K562 (cell line): ENCODE measurements at regions not wholly inside any gene's neighbourhood (a gene's known extent, or its start where the extent isn't known, plus 50 kb on each side); places are given as distances from the start of the nearest gene placed in this dataset.

Experiments
- ATAC-seq: fragments of 200-7000 bp; cut with Tn5 transposase; 3 replicates; pipeline ENCODE4 v1.9.1; 2020; ENCODE audit warnings: moderate library complexity
- BruUV-seq: library from RNA; stranded (reverse); fragments of 400-500 nt; replicated peaks from 2 replicates; lab custom pipeline; 2021; lab: Mats Ljungman, UMichigan
- CTCF ChIA-PET: fragments of 300-600 bp; formaldehyde crosslinking; extraction: SDS; loops from one replicate; lab custom pipeline; 2021; ENCODE audit warnings: low intra/inter-chr PET ratio; lab: Yijun Ruan, JAX
- POLR2A ChIA-PET: fragments of 300-600, 350-650 bp; sonication (Branson Sonifier 250); formaldehyde crosslinking; extraction: SDS; loops from one replicate; lab custom pipeline; 2021; ENCODE audit warnings: antibody characterized with exemption, inconsistent platforms; lab: Yijun Ruan, JAX
- DNase-seq, 4 experiments: peaks; one replicate each; pipeline versions ENCODE4 v3.0.0 to v3.0.0-alpha.2; 2011 to 2018; ENCODE audit warnings: low spot score in 3 of 4, mixed read lengths in 3 of 4; ENCODE audit errors: extremely low read depth in 1 of 4
- FAIRE-seq: peaks from 2 replicates; lab custom pipeline; 2011; peaks lifted over from hg19 to GRCh38; lab: Jason Lieb, UNC
- H2AFZ ChIP-seq: 2 replicates; pipeline ENCODE4 v1.6.0; 2011; ENCODE audit warnings: low read depth, low read length, control low read depth, inconsistent platforms
- H3K27ac ChIP-seq: fragments of 200-600 bp; 3 replicates; pipeline ENCODE4 v1.8.0; 2011; ENCODE audit warnings: low read depth, mild to moderate bottlenecking, control low read depth, inconsistent platforms, low read length, moderate library complexity, mixed read lengths; ENCODE audit errors: extremely low read depth
- H3K27me3 ChIP-seq, 2 experiments: fragments of 300-600 bp in 1 of 2; 2 replicates in 1 of 2; 3 replicates in 1 of 2; pipeline versions ENCODE4 v1.6.0 to v1.8.0; 2011; ENCODE audit warnings: inconsistent platforms in 2 of 2, low read length in 2 of 2, mild to moderate bottlenecking in 1 of 2, mixed read lengths in 1 of 2, moderate library complexity in 1 of 2; ENCODE audit not compliant: control insufficient read depth in 2 of 2, insufficient read depth in 2 of 2
- H3K36me3 ChIP-seq: fragments of 300-600 bp; 3 replicates; pipeline ENCODE4 v1.8.0; 2011; ENCODE audit warnings: mild to moderate bottlenecking, low read length, inconsistent platforms; ENCODE audit not compliant: control insufficient read depth, insufficient read depth
- H3K4me1 ChIP-seq, 2 experiments: fragments of 200-600 bp in 1 of 2; replicated peaks in 1 of 2; 2 replicates in 1 of 2; 3 replicates in 1 of 2; pipeline versions ENCODE4 v1.5.1 to v1.8.0; 2011; ENCODE audit warnings: inconsistent platforms in 2 of 2, low read length in 2 of 2, mild to moderate bottlenecking in 1 of 2, mixed read lengths in 1 of 2, moderate library complexity in 1 of 2; ENCODE audit not compliant: control insufficient read depth in 2 of 2, insufficient read depth in 2 of 2
- H3K4me2 ChIP-seq: 2 replicates; pipeline ENCODE4 v1.6.1; 2011; ENCODE audit warnings: low read length, control low read depth, inconsistent platforms, mixed read lengths; ENCODE audit not compliant: insufficient read depth
- H3K4me3 ChIP-seq: fragments of 200-600 bp; sonication (generic), shearing (Covaris generic); 2 replicates; pipeline ENCODE4 v1.5.1; 2016; ENCODE audit warnings: control low read depth, inconsistent platforms
- H3K79me2 ChIP-seq: fragments of 200-600 bp; 3 replicates; pipeline ENCODE4 v1.8.0; 2011; ENCODE audit warnings: low read length, inconsistent platforms; ENCODE audit not compliant: control insufficient read depth, insufficient read depth
- H3K9ac ChIP-seq, 2 experiments: 2 replicates each; pipeline versions ENCODE4 v1.6.0 to v1.6.1; 2011; ENCODE audit warnings: low read depth in 2 of 2, low read length in 2 of 2, control low read depth in 1 of 2, inconsistent platforms in 1 of 2, mild to moderate bottlenecking in 1 of 2, mixed read lengths in 1 of 2; ENCODE audit not compliant: insufficient read depth in 1 of 2
- H3K9me1 ChIP-seq: one replicate; pipeline ENCODE4 v1.6.0; 2011; ENCODE audit warnings: inconsistent platforms, mild to moderate bottlenecking, low read length, moderate library complexity; ENCODE audit not compliant: control insufficient read depth, insufficient read depth
- H3K9me3 ChIP-seq: replicated peaks from 2 replicates; pipeline ENCODE4 v1.5.1; 2011; ENCODE audit warnings: low read depth, low read length, inconsistent platforms; ENCODE audit not compliant: control insufficient read depth, insufficient read depth
- H4K20me1 ChIP-seq: replicated peaks from 2 replicates; pipeline ENCODE4 v1.6.1; 2011; ENCODE audit warnings: low read length, inconsistent platforms, mixed read lengths; ENCODE audit not compliant: control insufficient read depth, insufficient read depth
- CBX2 ChIP-seq: fragments of 200-600 bp; sonication (generic); IDR thresholded peaks from one replicate; pipeline ENCODE4 v1.6.1; 2012; ENCODE audit warnings: mild to moderate bottlenecking, low read length, inconsistent platforms; ENCODE audit not compliant: insufficient read depth, poor library complexity, severe bottlenecking
- COPS2 ChIP-seq: fragments of 450-650 bp; conservative IDR thresholded peaks from 2 replicates; pipeline ENCODE4 v1.6.1; 2016; ENCODE audit warnings: mild to moderate bottlenecking, moderate library complexity
- EP400 ChIP-seq: fragments of 450-650 bp; IDR thresholded peaks from 2 replicates; pipeline ENCODE4 v1.6.1; 2017; ENCODE audit warnings: antibody characterized with exemption, mild to moderate bottlenecking, moderate library complexity
- FOXK2 ChIP-seq, 2 experiments: fragments of 450-650 bp; IDR thresholded peaks in 1 of 2; conservative IDR thresholded peaks in 1 of 2; 2 replicates each; pipeline ENCODE4 v1.6.1; 2016; ENCODE audit warnings: low read depth in 2 of 2, mild to moderate bottlenecking in 1 of 2
- GTF2E2 ChIP-seq: fragments of 200-800 bp; sonication (Bioruptor generic); IDR thresholded peaks from 2 replicates; pipeline ENCODE4 v1.6.1; 2016; ENCODE audit warnings: missing genetic modification characterization, missing compliant biosample characterization
- HDAC6 ChIP-seq: IDR thresholded peaks from 2 replicates; pipeline ENCODE4 v1.6.1; 2012; ENCODE audit warnings: low read depth, mild to moderate bottlenecking, control low read depth, inconsistent platforms, low read length, moderate library complexity
- PHF20 ChIP-seq: fragments of 450-650 bp; IDR thresholded peaks from 2 replicates; pipeline ENCODE4 v1.6.1; 2018; ENCODE audit not compliant: partially characterized antibody
- STAT5A ChIP-seq: IDR thresholded peaks from 2 replicates; pipeline ENCODE4 v1.6.1; 2012; ENCODE audit warnings: low read length, inconsistent platforms, borderline replicate concordance
- YY1 ChIP-seq, 3 experiments: IDR thresholded peaks; 2 replicates each; pipeline ENCODE4 v1.6.1; 2011; ENCODE audit warnings: low read length in 2 of 3, mild to moderate bottlenecking in 2 of 3, moderate library complexity in 2 of 3, borderline replicate concordance in 1 of 3, control low read depth in 1 of 3, low read depth in 1 of 3; ENCODE audit not compliant: insufficient read depth in 3 of 3, insufficient replicate concordance in 2 of 3, control insufficient read depth in 1 of 3, insufficient read length in 1 of 3; ENCODE audit errors: extremely low read depth in 1 of 3
- ZNF408 ChIP-seq: fragments of 250-450 bp; sonication (Bioruptor Pico); IDR thresholded peaks from 2 replicates; pipeline ENCODE4 v1.4.0; 2020; ENCODE audit warnings: low read depth, mild to moderate bottlenecking, moderate library complexity
- ZNF561 ChIP-seq: fragments of 450-650 bp; formaldehyde crosslinking; conservative IDR thresholded peaks from 2 replicates; pipeline ENCODE4 v1.4.0; 2020; ENCODE audit warnings: mild to moderate bottlenecking, moderate library complexity
- WGBS: fragments of 100-300 bp; shearing (Covaris generic); methylation state at CpG from one replicate; pipeline ENCODE4 v1.1.6; 2016; ENCODE audit warnings: low coverage, mixed read lengths; ENCODE audit not compliant: insufficient coverage; ENCODE audit errors: missing lambda C conversion rate; 5-methylcytosine and 5-hydroxymethylcytosine counted together
- in situ Hi-C: fragments of 300-500 bp; cut with MboI; formaldehyde crosslinking; loops from 4 replicates; pipeline ENCODE4 v1.15.0; 2018; ENCODE audit warnings: inconsistent platforms, mixed read lengths
- intact Hi-C: fragments of 100-400 bp; cut with micrococcal nuclease; formaldehyde crosslinking; loops from 2 replicates; pipeline ENCODE4 v1.14.2; 2022
- TF ChIP-seq, protein P1 (sequence below): fragments of 450-650 bp; formaldehyde crosslinking; IDR thresholded peaks from 2 replicates; pipeline ENCODE4 v1.4.0; 2022; ENCODE audit warnings: mild to moderate bottlenecking, moderate library complexity

DNA sequence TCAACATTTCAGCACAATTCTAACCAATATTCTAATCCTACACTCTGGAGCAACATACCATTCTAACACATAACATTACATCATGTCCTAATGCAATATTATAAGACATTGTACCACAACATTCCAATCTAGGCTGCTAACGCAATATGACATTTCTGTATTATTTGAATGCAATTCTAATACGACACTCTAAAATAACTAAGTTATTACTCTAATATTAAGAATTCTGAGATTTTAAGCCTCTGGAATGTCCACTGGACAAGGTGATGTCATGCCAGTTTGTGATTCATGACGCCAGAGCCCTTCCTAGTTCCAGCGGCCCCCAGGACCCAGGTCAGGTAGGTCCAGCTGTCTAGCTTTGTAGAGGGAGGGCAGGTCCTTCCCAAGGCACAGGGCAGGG is 69.7 kb upstream of the SIRPA start:
- H2AFZ ChIP-seq: no peak overlapping the region

DNA sequence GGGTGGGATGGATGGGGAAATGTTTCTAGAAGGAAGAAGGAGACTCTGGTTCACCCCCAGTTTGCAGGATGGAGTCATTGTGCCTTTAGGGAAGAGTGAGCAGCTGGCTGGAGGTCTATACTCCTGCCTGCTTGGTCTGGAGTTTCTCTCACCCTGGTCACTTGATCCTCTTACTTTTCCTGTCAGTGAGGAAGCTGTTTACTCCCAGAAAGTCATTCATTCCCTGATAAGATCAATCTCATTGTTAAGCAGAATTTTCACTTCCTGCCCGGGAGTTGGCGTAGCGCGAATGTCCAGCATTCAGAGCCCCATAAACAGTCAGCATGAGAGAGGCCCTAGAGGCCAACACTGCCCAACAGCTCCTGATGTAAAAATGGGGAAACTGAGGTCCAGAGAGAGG is 70.4 kb upstream of the SIRPA start:
- no peaks in the 10 kb centered on the region for H3K79me2 ChIP-seq
- ATAC-seq (no peak), DNase-seq (no peak), FAIRE-seq (no peak)
- POLR2A ChIA-PET: no interaction called here
- H3K4me2 ChIP-seq: no peak overlapping the region
- H3K9me1 ChIP-seq: no peaks in the 10 kb centered on the region
- H3K4me3 ChIP-seq: no peak overlapping the region
- intact Hi-C loops: no loop called here
- no peaks in the 10 kb centered on the region for H3K36me3 ChIP-seq
- H3K9ac ChIP-seq: no peak overlapping the region
- 0% methylated on average over 4 of the region's 4 CpGs for WGBS
- no peaks in the 10 kb centered on the region for H3K9me3 ChIP-seq
- in situ Hi-C loops: no loop called here
- no peak overlapping the region for H2AFZ ChIP-seq
- CTCF ChIA-PET: no interaction called here
- TF ChIP-seq FOXK2 (conservative IDR thresholded peaks at IDR 0.05 in 1 of 2, IDR thresholded peaks at IDR 0.05 in 1 of 2; ENCODE audit: low read depth in 2 of 2) (no peak), PHF20 (no peak), YY1 (IDR thresholded peaks at IDR 0.05; ENCODE audit: borderline replicate concordance in 1 of 3, control insufficient read depth in 1 of 3, extremely low read depth in 1 of 3, insufficient read depth in 3 of 3, insufficient read length in 1 of 3, insufficient replicate concordance in 2 of 3, low read depth in 1 of 3, low read length in 2 of 3) (no peak), GTF2E2 (no peak), STAT5A (no peak)
- H4K20me1 ChIP-seq: no peaks in the 10 kb centered on the region
- no peak overlapping the region for H3K27ac ChIP-seq
- BruUV-seq: no TSS peak
- H3K27me3 ChIP-seq: no peaks in the 10 kb centered on the region
- no peaks in the 10 kb centered on the region for H3K4me1 ChIP-seq

More for the DNA sequence above, 69.7 kb upstream of the SIRPA start:
- no peak for DNase-seq
- H3K9me1 ChIP-seq: no peaks in the 10 kb centered on the region
- H3K4me1 ChIP-seq: no peaks in the 10 kb centered on the region
- H3K4me3 ChIP-seq: no peak overlapping the region
- 0% methylated on average over 4 of the region's 4 CpGs for WGBS
- H3K79me2 ChIP-seq: no peaks in the 10 kb centered on the region
- no TSS peak for BruUV-seq
- H3K4me2 ChIP-seq: no peak overlapping the region
- ChIA-PET CTCF (no interaction called here), POLR2A (no interaction called here)
- intact Hi-C loops: no loop called here
- H3K27me3 ChIP-seq: no peaks in the 10 kb centered on the region
- ATAC-seq: no peak
- H3K9ac ChIP-seq: no peak overlapping the region
- no peak overlapping the region for H3K27ac ChIP-seq
- H3K36me3 ChIP-seq: no peaks in the 10 kb centered on the region
- H3K9me3 ChIP-seq: no peaks in the 10 kb centered on the region
- H4K20me1 ChIP-seq: no peaks in the 10 kb centered on the region
- in situ Hi-C loops: no loop called here
- FAIRE-seq: no peak
- TF ChIP-seq ZNF561: no peak
- no peak for TF ChIP-seq CBX2
- no peak for TF ChIP-seq EP400
- TF ChIP-seq ZNF408 (CRISPR knock-in tag): no peak
- no peak for TF ChIP-seq HDAC6
- TF ChIP-seq, protein P1, sequence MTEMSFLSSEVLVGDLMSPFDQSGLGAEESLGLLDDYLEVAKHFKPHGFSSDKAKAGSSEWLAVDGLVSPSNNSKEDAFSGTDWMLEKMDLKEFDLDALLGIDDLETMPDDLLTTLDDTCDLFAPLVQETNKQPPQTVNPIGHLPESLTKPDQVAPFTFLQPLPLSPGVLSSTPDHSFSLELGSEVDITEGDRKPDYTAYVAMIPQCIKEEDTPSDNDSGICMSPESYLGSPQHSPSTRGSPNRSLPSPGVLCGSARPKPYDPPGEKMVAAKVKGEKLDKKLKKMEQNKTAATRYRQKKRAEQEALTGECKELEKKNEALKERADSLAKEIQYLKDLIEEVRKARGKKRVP (CRISPR knock-in tag): no peak
- TF ChIP-seq COPS2: no peak
